NCI-H2171 treated with DMSO at 0.1 percent for 48 hours (cell line): ENCODE measurements at regions not wholly inside any gene's neighbourhood (a gene's known extent, or its start where the extent isn't known, plus 50 kb on each side); places are given as distances from the start of the nearest gene placed in this dataset.

Source experiments
- DNase-seq: peaks from one replicate; lab custom pipeline; 2025; lab: John Stamatoyannopoulos, UW

- no peak for DNase-seq
These were observed 54.8 kb downstream of the RTP5 start for GRCh38 chr2:241924069-241924908.

DNA sequence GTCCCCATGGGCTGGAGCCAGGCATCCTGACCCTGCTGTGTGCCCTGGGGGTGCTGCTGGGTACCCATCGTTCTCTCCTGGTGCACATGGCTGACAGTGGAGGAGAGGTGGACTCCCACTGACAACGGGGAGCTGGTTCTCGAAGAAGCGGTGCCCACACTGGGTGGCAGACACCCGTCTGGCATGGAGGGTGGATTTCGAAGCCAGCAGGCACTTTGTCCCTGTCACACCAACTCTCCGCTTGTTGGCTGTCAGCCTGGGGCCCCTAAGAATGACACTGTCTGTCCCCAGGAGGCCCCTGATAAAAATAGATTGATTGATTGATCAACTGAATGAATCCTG, 55.4 kb downstream of the RTP5 start:
- DNase-seq: no peak

DNA sequence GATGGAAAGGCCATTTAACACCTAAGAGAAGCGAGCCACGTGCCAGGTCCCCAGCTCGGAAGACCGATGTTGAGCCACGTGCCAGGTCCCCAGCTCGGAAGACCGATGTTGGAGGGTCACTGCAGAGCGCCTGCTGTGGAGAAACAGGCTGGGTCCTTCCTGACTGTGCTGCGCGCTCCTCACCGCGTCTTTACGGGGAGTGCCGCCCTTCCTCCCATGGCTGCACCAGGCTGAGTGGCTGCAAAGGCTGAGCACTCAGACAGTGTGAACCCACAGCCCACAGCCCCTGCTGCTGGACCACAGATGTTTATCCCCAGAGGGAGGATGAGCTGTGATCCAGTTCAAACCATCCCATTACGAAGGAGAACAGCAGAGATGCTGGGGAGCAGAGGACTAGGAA, 55.7 kb downstream of the RTP5 start:
- no peak for DNase-seq

DNA sequence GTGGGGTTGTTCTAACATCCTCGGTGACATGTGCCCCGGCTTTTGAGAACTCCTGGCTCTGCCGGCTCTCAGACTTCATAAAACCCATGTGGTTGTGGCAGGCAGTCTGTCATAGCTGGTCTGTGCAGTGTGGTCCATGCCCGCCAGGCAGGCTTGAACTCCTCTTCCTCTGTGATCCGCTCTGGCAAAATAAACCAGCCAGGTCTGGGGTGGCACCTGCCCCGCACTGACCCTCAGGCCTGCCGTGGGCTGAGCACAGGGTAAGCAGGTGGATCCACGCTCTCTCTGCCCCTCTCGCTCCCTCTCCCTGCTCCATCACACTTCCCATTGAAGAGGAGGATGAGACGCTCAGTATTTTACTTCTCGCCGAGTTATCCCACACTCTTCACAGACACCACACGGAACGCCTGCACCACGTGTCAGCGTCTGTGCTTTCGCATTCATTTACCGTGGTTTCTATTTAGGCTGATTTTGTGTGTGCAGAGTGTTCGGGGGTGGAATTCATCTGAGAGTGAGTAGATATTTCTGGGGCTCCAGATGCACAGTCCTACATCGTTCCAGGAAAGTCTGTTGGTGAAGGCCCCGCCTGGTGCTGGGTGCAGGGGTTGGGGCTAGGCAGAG, 56.4 kb downstream of the RTP5 start:
- DNase-seq: no peak

DNA sequence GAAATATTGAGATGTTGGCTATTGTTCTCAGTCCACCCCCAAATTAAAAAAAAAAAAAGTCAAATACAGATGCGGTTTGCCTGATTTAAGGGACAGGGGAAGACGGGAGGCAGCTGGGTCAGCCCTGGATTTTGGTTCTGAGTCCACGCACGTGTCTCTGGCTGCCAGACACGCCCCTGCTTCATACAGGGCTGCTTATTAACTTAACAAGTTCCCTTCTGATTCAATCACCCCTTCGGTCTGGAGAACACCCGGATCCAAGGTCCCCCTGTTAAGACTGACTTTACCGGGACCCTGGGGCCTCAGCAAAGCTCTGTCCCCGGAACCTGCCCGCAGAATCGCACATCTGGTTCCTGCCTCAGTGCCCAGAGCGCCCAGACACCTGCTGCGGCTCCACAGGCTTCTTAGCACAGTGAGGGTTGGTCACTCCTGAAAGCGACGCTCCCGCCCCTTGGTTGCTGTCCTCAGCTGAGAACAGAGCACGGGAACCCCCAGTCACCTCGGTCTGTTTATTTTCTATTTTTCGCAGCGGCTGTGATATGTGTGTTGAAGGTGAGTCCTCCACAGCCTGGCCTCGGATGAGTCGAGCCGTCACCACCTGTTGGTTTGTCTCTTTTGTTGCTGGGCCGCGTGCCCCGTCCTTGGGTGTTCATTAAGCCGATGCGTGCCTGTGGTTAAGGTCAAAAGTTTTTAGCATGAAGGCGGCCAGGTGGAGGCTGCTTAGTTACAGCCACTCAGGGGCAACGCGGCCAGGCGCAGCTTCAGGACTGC, 57.2 kb downstream of the RTP5 start:
- DNase-seq: no peak

GRCh38 chr2:241929551-241930490, 60.3 kb downstream of the RTP5 start:
- no peak for DNase-seq

GRCh38 chr2:241931084-241931975, 61.8 kb downstream of the RTP5 start:
- no peak for DNase-seq

DNA sequence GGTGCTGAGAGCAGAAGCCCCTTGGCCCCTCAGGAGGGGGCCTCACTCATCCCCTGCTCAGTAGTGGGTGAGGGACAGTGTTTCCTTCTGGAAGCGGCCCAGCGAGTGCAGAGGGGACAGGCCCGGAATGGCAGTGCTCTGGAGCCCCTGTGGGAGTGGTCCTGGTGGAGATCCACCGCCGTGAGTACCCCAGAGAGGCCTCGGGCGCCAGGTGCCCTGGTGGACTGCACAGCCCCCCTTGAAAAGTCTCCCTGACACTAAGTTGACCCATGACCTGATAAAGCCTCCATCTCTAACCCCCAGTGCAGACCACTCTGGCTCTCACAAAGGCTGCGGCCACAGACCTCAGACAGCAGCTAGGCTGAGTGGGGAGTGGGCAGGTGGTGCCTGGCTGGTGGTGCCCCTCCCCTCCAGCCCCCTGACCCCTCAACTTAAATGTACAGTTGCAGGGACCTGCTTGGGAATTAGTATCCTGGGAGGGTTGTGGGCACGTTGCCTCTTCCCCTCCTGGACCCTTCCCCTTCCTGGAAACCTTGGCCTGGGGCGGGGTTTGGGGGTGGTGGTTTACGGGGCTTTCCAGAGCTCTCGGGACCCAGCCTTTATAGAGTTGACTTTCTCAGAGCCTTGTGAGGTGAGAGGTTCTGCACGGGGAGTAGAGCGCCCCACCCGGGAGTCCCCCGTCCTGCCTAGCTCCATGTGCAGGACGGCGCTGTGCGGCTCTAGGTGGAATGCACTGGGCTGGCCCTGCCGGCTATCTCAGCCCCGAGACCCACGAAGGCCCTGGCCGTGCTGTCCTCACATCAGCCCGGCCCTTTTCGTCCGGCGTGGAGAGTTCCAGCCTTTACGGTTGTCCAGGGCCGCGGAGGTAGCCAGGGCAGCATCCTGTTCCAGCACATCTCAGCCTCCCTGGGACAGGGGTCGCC, 62.7 kb downstream of the RTP5 start:
- no peak for DNase-seq

DNA sequence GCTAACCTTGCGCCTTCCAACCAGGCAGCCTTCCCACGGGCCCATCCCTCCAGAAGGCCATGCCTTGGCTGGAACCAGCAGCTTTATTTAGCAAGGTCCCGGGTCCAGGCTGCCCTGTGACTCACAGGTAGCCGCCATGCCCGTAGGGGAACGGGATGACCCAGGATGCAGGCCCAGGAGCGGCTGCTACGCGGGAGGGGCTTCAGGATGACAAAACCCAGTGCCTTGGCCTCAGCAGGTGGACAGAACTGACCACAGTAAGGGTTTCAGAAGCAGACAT, 63.3 kb downstream of the RTP5 start:
- no peak for DNase-seq

DNA sequence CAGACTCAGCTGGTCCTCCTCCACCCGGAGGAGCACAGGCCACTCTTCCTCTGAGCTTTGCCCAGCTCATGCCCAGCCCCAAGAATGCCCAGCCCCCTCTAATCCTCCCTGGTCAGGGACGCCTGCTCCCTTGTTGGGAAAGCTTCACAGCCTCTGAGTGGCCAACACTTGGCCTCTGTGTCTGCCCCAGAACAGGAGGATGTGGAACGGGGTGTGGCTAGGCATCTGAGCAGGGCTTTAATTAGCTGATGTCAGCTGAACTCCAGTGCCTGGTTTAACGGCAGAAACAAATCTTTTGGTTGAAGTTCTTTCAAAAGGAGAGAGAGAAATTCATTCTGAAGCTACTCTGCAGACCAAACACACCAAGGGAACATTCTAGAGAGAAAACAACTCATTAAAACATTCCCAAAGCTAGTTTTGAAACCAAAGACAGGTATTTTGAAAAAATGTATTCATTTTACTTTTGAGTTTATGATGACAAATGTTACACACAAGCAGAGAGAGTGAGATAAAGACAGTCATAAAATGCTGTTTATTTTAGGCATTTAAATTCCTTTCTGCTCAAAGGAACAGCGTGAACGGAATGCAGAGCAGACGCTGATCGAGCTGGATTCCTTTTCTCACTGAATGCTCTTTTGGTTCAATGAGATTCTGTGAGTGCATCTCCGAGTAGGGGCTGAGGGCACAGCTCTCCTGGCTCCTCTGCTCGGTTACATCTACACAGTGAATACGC, 63.8 kb downstream of the RTP5 start:
- DNase-seq: no peak

DNA sequence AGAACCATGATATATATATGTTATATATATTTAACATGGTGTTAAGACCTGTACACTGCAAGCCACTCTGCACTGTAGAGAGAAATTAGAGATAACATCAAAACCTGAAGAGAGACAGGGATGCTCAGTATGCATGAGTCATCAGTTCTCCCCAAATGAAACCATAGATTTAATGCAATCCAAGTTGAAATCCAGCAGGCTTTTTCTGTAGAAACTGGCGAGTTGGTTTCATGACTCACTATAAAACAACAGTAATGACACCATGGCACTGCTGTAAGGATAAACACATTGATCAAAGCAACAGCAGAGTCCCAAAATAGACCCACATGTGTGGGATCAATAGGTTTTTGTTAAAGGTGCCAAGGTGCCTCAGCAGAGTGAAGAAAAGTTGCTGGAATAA, 65.8 kb downstream of the RTP5 start:
- DNase-seq: no peak

DNA sequence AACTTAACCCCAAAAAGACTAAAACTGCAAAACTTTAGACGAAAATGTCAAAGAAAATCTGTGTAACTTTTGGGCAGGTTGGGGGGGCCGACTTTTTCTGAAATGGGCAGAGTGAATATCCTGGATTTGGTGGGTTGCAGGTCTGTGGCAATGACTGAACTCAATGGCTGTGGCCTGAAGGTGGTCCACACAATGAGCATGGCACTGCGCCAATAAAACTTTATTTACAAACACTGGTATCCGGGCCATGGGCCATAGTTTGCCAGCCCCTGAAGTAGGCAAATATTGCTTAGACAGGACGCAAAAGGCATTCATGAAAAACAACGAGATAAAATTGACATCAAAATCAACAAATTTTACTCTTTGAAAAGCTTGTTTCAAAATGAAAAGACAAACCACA, 66.2 kb downstream of the RTP5 start:
- no peak for DNase-seq

DNA sequence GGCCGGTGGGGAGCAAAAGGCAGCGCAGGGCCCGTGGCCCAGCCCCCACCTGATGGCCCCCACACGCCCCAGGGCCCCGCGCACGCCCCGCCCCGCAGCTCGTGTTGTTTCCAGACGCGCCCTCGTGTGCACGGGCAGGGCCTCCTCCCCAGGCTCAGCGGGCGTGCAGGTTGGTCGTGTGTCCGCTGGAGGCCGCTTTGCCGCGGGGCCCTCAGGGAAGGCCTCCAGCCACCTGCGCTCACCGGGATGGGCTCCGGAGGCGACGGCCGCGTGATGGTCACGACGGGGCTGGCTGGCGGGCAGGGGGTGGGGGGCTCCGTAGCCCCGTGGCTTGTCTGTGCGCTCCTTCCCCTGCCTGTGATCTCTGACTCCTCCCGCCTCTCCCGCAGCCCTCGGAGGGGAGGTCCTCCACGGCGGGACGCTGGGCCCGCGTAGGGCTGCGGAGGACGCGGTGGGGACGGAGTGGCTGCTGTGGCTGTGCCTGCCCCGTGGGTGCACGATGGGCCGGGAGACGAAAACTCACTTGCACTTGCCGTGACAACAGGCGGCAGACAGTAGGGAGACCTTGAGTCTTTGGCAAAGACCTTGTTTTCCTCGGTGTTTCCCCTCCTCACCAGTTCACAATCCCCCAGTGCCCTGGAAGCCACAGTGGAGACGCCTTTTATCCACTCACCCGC, 67.1 kb downstream of the RTP5 start:
- DNase-seq: no peak

- no peak for DNase-seq
These were observed 67.8 kb downstream of the RTP5 start for GRCh38 chr2:241937297-241937696.

GRCh38 chr2:241939541-241939940, 70.0 kb downstream of the RTP5 start:
- DNase-seq: no peak

DNA sequence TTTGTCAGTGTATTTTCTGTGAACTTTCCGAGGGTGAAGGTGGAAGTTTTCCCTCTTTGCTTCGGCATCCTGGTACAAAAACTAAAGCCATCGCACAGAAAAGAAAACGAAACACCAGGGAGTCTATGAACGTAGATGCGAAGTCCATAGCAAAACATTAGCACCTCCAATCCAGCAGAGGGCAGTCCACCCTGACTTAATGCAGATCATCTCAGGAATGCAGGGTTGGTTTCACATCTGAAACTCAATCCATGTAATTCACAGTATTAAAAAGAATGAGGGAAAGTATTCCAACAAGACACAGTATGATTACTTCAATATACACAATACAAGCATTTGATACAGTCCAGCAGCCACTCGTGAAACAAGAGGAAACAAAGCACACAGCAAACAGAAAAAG, 70.8 kb downstream of the RTP5 start:
- DNase-seq: no peak

GRCh38 chr2:241941691-241942301, 72.3 kb downstream of the RTP5 start:
- no peak for DNase-seq

DNA sequence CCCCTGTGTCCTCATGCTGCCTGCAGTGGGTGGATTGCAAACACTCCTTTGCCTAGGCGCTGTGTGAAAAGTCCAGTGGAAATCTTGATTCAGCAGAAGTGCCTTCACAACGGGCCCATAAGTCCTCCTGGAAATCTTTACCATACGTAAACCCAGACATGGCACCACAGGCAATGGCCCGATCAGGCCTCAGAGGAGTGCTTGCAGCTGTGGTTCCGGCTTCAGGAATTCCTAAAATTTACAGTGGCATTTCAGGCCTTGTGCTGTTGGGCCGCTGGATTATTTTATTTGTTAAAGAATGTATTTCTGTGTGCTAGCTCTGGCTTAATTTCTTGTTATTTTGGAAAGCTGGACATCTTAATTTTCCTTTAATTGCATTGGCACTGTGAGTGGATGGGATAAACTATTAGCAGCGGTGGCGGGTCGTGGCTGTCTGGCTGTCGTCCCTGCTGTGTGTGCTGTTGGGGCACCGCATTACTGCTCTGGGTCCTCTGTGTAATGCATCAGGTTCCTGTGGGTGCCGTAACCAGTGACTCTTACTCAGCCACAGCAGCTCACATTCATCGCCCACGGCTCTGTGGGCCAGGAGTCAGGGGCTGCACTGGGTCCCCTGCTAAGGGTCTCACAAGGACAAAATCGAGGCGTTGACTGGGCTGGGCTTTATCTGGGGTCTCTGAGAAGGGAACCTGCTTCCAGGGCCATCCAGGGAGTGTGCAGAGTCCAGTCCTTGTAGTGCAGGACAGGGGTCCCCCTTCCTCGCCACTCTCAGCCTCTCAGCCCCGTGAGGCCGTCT, 73.1 kb downstream of the RTP5 start:
- DNase-seq: no peak
